K562 (cell line): ENCODE measurements at regions not wholly inside any gene's neighbourhood (a gene's known extent, or its start where the extent isn't known, plus 50 kb on each side); places are given as distances from the start of the nearest gene placed in this dataset.

Experiments used
- ATAC-seq: fragments of 200-7000 bp; cut with Tn5 transposase; 3 replicates; pipeline ENCODE4 v1.9.1; 2020; ENCODE audit warnings: moderate library complexity
- BruUV-seq: library from RNA; stranded (reverse); fragments of 400-500 nt; replicated peaks from 2 replicates; lab custom pipeline; 2021; lab: Mats Ljungman, UMichigan
- CTCF ChIA-PET: fragments of 300-600 bp; formaldehyde crosslinking; extraction: SDS; loops from one replicate; lab custom pipeline; 2021; ENCODE audit warnings: low intra/inter-chr PET ratio; lab: Yijun Ruan, JAX
- POLR2A ChIA-PET: fragments of 300-600, 350-650 bp; sonication (Branson Sonifier 250); formaldehyde crosslinking; extraction: SDS; loops from one replicate; lab custom pipeline; 2021; ENCODE audit warnings: antibody characterized with exemption, inconsistent platforms; lab: Yijun Ruan, JAX
- DNase-seq, 4 experiments: peaks; one replicate each; pipeline versions ENCODE4 v3.0.0 to v3.0.0-alpha.2; 2011 to 2018; ENCODE audit warnings: low spot score in 3 of 4, mixed read lengths in 3 of 4; ENCODE audit errors: extremely low read depth in 1 of 4
- FAIRE-seq: peaks from 2 replicates; lab custom pipeline; 2011; peaks lifted over from hg19 to GRCh38; lab: Jason Lieb, UNC
- H2AFZ ChIP-seq: 2 replicates; pipeline ENCODE4 v1.6.0; 2011; ENCODE audit warnings: low read depth, low read length, control low read depth, inconsistent platforms
- H3K27ac ChIP-seq: fragments of 200-600 bp; 3 replicates; pipeline ENCODE4 v1.8.0; 2011; ENCODE audit warnings: low read depth, mild to moderate bottlenecking, control low read depth, inconsistent platforms, low read length, moderate library complexity, mixed read lengths; ENCODE audit errors: extremely low read depth
- H3K27me3 ChIP-seq, 2 experiments: fragments of 300-600 bp in 1 of 2; 2 replicates in 1 of 2; 3 replicates in 1 of 2; pipeline versions ENCODE4 v1.6.0 to v1.8.0; 2011; ENCODE audit warnings: inconsistent platforms in 2 of 2, low read length in 2 of 2, mild to moderate bottlenecking in 1 of 2, mixed read lengths in 1 of 2, moderate library complexity in 1 of 2; ENCODE audit not compliant: control insufficient read depth in 2 of 2, insufficient read depth in 2 of 2
- H3K36me3 ChIP-seq: fragments of 300-600 bp; 3 replicates; pipeline ENCODE4 v1.8.0; 2011; ENCODE audit warnings: mild to moderate bottlenecking, low read length, inconsistent platforms; ENCODE audit not compliant: control insufficient read depth, insufficient read depth
- H3K4me1 ChIP-seq, 2 experiments: fragments of 200-600 bp in 1 of 2; replicated peaks in 1 of 2; 2 replicates in 1 of 2; 3 replicates in 1 of 2; pipeline versions ENCODE4 v1.5.1 to v1.8.0; 2011; ENCODE audit warnings: inconsistent platforms in 2 of 2, low read length in 2 of 2, mild to moderate bottlenecking in 1 of 2, mixed read lengths in 1 of 2, moderate library complexity in 1 of 2; ENCODE audit not compliant: control insufficient read depth in 2 of 2, insufficient read depth in 2 of 2
- H3K4me2 ChIP-seq: 2 replicates; pipeline ENCODE4 v1.6.1; 2011; ENCODE audit warnings: low read length, control low read depth, inconsistent platforms, mixed read lengths; ENCODE audit not compliant: insufficient read depth
- H3K4me3 ChIP-seq: fragments of 200-600 bp; sonication (generic), shearing (Covaris generic); 2 replicates; pipeline ENCODE4 v1.5.1; 2016; ENCODE audit warnings: control low read depth, inconsistent platforms
- H3K79me2 ChIP-seq: fragments of 200-600 bp; 3 replicates; pipeline ENCODE4 v1.8.0; 2011; ENCODE audit warnings: low read length, inconsistent platforms; ENCODE audit not compliant: control insufficient read depth, insufficient read depth
- H3K9ac ChIP-seq, 2 experiments: 2 replicates each; pipeline versions ENCODE4 v1.6.0 to v1.6.1; 2011; ENCODE audit warnings: low read depth in 2 of 2, low read length in 2 of 2, control low read depth in 1 of 2, inconsistent platforms in 1 of 2, mild to moderate bottlenecking in 1 of 2, mixed read lengths in 1 of 2; ENCODE audit not compliant: insufficient read depth in 1 of 2
- H3K9me1 ChIP-seq: one replicate; pipeline ENCODE4 v1.6.0; 2011; ENCODE audit warnings: inconsistent platforms, mild to moderate bottlenecking, low read length, moderate library complexity; ENCODE audit not compliant: control insufficient read depth, insufficient read depth
- H3K9me3 ChIP-seq: replicated peaks from 2 replicates; pipeline ENCODE4 v1.5.1; 2011; ENCODE audit warnings: low read depth, low read length, inconsistent platforms; ENCODE audit not compliant: control insufficient read depth, insufficient read depth
- H4K20me1 ChIP-seq: replicated peaks from 2 replicates; pipeline ENCODE4 v1.6.1; 2011; ENCODE audit warnings: low read length, inconsistent platforms, mixed read lengths; ENCODE audit not compliant: control insufficient read depth, insufficient read depth
- CBX3 ChIP-seq, 2 experiments: IDR thresholded peaks; 1 replicate in 1 of 2; 2 replicates in 1 of 2; pipeline ENCODE4 v1.6.1; 2012; ENCODE audit warnings: inconsistent platforms in 2 of 2, low read length in 2 of 2, borderline replicate concordance in 1 of 2, control low read depth in 1 of 2
- CCNT2 ChIP-seq: IDR thresholded peaks from 2 replicates; pipeline ENCODE4 v1.6.1; 2011; ENCODE audit warnings: borderline replicate concordance, low read depth, mild to moderate bottlenecking, moderate library complexity, mixed read lengths, low read length; ENCODE audit not compliant: insufficient read length; ENCODE audit errors: extremely low read depth
- CHD4 ChIP-seq: fragments of 200-600 bp; sonication (generic); IDR thresholded peaks from 3 replicates; pipeline ENCODE4 v1.6.1; 2012; ENCODE audit warnings: low read depth, mild to moderate bottlenecking, mixed read lengths, low read length, inconsistent platforms; ENCODE audit not compliant: insufficient read depth, insufficient replicate concordance, poor library complexity, severe bottlenecking
- DDX20 ChIP-seq: fragments of 450-650 bp; IDR thresholded peaks from 2 replicates; pipeline ENCODE4 v1.6.1; 2016; ENCODE audit warnings: missing genetic modification characterization, low read depth, mild to moderate bottlenecking, missing compliant biosample characterization, moderate library complexity
- ERF ChIP-seq: fragments of 450-650 bp; formaldehyde crosslinking; IDR thresholded peaks from 2 replicates; pipeline ENCODE4 v1.4.0; 2020; ENCODE audit warnings: mild to moderate bottlenecking, mixed read lengths
- HDAC2 ChIP-seq: fragments of 450-650 bp; IDR thresholded peaks from 2 replicates; pipeline ENCODE4 v1.6.1; 2016; ENCODE audit warnings: mild to moderate bottlenecking
- NFATC3 ChIP-seq: fragments of 450-650 bp; IDR thresholded peaks from 2 replicates; pipeline ENCODE4 v1.6.1; 2017; ENCODE audit warnings: mild to moderate bottlenecking
- NRF1 ChIP-seq, 2 experiments: fragments of 450-650 bp; IDR thresholded peaks in 1 of 2; conservative IDR thresholded peaks in 1 of 2; 2 replicates each; pipeline ENCODE4 v1.6.1; 2014; ENCODE audit warnings: mild to moderate bottlenecking in 2 of 2
- RNF219 ChIP-seq: fragments of 250-450 bp; sonication (Bioruptor Pico); IDR thresholded peaks from 2 replicates; pipeline ENCODE4 v1.5.0; 2022; ENCODE audit warnings: mild to moderate bottlenecking
- SFPQ ChIP-seq: fragments of 200-400 bp; formaldehyde crosslinking; IDR thresholded peaks from 2 replicates; pipeline ENCODE4 v1.6.1; 2017; ENCODE audit warnings: mild to moderate bottlenecking, low read depth, low read length, moderate library complexity
- U2AF2 ChIP-seq: fragments of 200-400 bp; formaldehyde crosslinking; optimal IDR thresholded peaks from 2 replicates; pipeline ENCODE3; 2017; ENCODE audit warnings: low read depth, mild to moderate bottlenecking, low read length
- ZKSCAN1 ChIP-seq: fragments of 150-350 bp; IDR thresholded peaks from 2 replicates; pipeline ENCODE4 v1.6.1; 2016; ENCODE audit warnings: low read depth, low read length
- ZNF133 ChIP-seq: fragments of 250-450 bp; sonication (Bioruptor Pico); IDR thresholded peaks from 2 replicates; pipeline ENCODE4 v1.4.0; 2020; ENCODE audit warnings: mild to moderate bottlenecking
- ZZZ3 ChIP-seq: fragments of 450-650 bp; IDR thresholded peaks from 2 replicates; pipeline ENCODE4 v1.6.1; 2016; ENCODE audit warnings: antibody characterized with exemption, mild to moderate bottlenecking, moderate library complexity
- WGBS: fragments of 100-300 bp; shearing (Covaris generic); methylation state at CpG from one replicate; pipeline ENCODE4 v1.1.6; 2016; ENCODE audit warnings: low coverage, mixed read lengths; ENCODE audit not compliant: insufficient coverage; ENCODE audit errors: missing lambda C conversion rate; 5-methylcytosine and 5-hydroxymethylcytosine counted together
- in situ Hi-C: fragments of 300-500 bp; cut with MboI; formaldehyde crosslinking; loops from 4 replicates; pipeline ENCODE4 v1.15.0; 2018; ENCODE audit warnings: inconsistent platforms, mixed read lengths
- intact Hi-C: fragments of 100-400 bp; cut with micrococcal nuclease; formaldehyde crosslinking; loops from 2 replicates; pipeline ENCODE4 v1.14.2; 2022

- no peaks in the 10 kb centered on the region for H3K79me2 ChIP-seq
- no peak for DNase-seq
- peak; percentile 11 for FAIRE-seq
- H4K20me1 ChIP-seq, result no peaks in the 10 kb centered on the region
- BruUV-seq, result no TSS peak
- H3K9ac ChIP-seq, result no peak overlapping the region
- no peak overlapping the region for H3K4me2 ChIP-seq
- 2% methylated on average over 3 of the region's 3 CpGs for WGBS
- H3K27me3 ChIP-seq, result no peaks in the 10 kb centered on the region
- no peak overlapping the region for H3K4me3 ChIP-seq
- ChIA-PET POLR2A (no interaction called here), CTCF (no interaction called here)
- no peak overlapping the region for H2AFZ ChIP-seq
- intact Hi-C loops (no loop called here), in situ Hi-C loops (no loop called here)
- no peaks in the 10 kb centered on the region for H3K36me3 ChIP-seq
- no peak for ATAC-seq
- H3K27ac ChIP-seq, result no peak overlapping the region
- TF ChIP-seq CBX3 (IDR thresholded peaks at IDR 0.05; ENCODE audit: borderline replicate concordance in 1 of 2, low read length in 2 of 2), result no peak
- no peak for TF ChIP-seq ERF (CRISPR knock-in tag)
- no peak for TF ChIP-seq NRF1 (conservative IDR thresholded peaks at IDR 0.05 in 1 of 2, IDR thresholded peaks at IDR 0.05 in 1 of 2)
- no peak for TF ChIP-seq RNF219
- no peak for TF ChIP-seq ZKSCAN1
- TF ChIP-seq CHD4, result no peak
- no peak for TF ChIP-seq U2AF2
- no peak for TF ChIP-seq CCNT2
- no peak for TF ChIP-seq DDX20
- TF ChIP-seq HDAC2, result no peak
- no peak for TF ChIP-seq ZNF133
- no peak for TF ChIP-seq SFPQ
- no peak for TF ChIP-seq NFATC3
- no peak for TF ChIP-seq ZZZ3
- no peaks in the 10 kb centered on the region for H3K9me3 ChIP-seq
- H3K9me1 ChIP-seq, result no peaks in the 10 kb centered on the region
- no peaks in the 10 kb centered on the region for H3K4me1 ChIP-seq
Observed at GRCh38 chr2:163849756-163850435, 114.1 kb upstream of the FIGN start.
